B cell (primary cell): ENCODE measurements at regions not wholly inside any gene's neighbourhood (a gene's known extent, or its start where the extent isn't known, plus 50 kb on each side); places are given as distances from the start of the nearest gene placed in this dataset.

ENCODE experiments used
- ATAC-seq: fragments of 200-7000 bp; cut with Tn5 transposase; one replicate; pipeline ENCODE4 v1.10.0; 2021; ENCODE audit warnings: low read depth, mild to moderate bottlenecking, moderate number of reproducible peaks, moderate library complexity
- CTCF ChIA-PET: fragments of 350-600 bp; sonication (Branson Sonifier 250); formaldehyde crosslinking; loops from one replicate; lab custom pipeline; 2021; ENCODE audit warnings: antibody characterized with exemption, inconsistent platforms; lab: Charles Lee
- POLR2A ChIA-PET: fragments of 350-600 bp; sonication (Branson Sonifier 250); formaldehyde crosslinking; loops from one replicate; lab custom pipeline; 2021; ENCODE audit warnings: antibody characterized with exemption; lab: Charles Lee
- DNase-seq: peaks from one replicate; pipeline ENCODE4 v3.0.0; 2013
- H2AFZ ChIP-seq: 2 replicates; pipeline ENCODE4 v1.6.1; 2012; ENCODE audit warnings: mild to moderate bottlenecking, low read depth, low read length; ENCODE audit not compliant: insufficient read depth, poor library complexity, severe bottlenecking
- H3K27ac ChIP-seq, 2 donors: 1 replicate in 1 of 2; 2 replicates in 1 of 2; pipeline ENCODE4 v1.5.1; 2012 to 2013; ENCODE audit warnings: low read length in 2 of 2, mild to moderate bottlenecking in 2 of 2, moderate library complexity in 1 of 2
- H3K27me3 ChIP-seq, 4 experiments: fragments of 200-600 bp in 1 of 4; sonication (generic) in 1 of 4; replicated peaks in 1 of 4; 1 replicate in 2 of 4; 2 replicates in 2 of 4; pipeline versions ENCODE4 v1.6.1 to v1.7.0; 2013 to 2016; ENCODE audit warnings: low read length in 3 of 4, mild to moderate bottlenecking in 2 of 4, mixed read lengths in 1 of 4, moderate library complexity in 1 of 4; ENCODE audit not compliant: insufficient read depth in 4 of 4, control insufficient read depth in 3 of 4; ENCODE audit errors: control extremely low read depth in 1 of 4
- H3K36me3 ChIP-seq, 2 experiments: replicated peaks in 1 of 2; 1 replicate in 1 of 2; 2 replicates in 1 of 2; pipeline versions ENCODE4 v1.6.1 to v1.7.1; 2013; ENCODE audit warnings: low read length in 1 of 2; ENCODE audit not compliant: insufficient read depth in 2 of 2, control insufficient read depth in 1 of 2; ENCODE audit errors: control extremely low read depth in 1 of 2, extremely low read depth in 1 of 2
- H3K4me1 ChIP-seq, 2 donors: fragments of 200-600 bp in 1 of 2; sonication (generic) in 1 of 2; 1 replicate in 1 of 2; 2 replicates in 1 of 2; pipeline versions ENCODE4 v1.5.1 to v1.6.1; 2013 to 2017; ENCODE audit warnings: low read length in 2 of 2; ENCODE audit not compliant: control insufficient read depth in 2 of 2, insufficient read depth in 2 of 2
- H3K4me2 ChIP-seq: replicated peaks from 2 replicates; pipeline ENCODE3; 2012; ENCODE audit warnings: mild to moderate bottlenecking, low read depth, low read length; ENCODE audit not compliant: poor library complexity, severe bottlenecking
- H3K4me3 ChIP-seq, 5 experiments: fragments of 200-600 bp in 1 of 5; sonication (generic) in 1 of 5; 1 replicate in 3 of 5; 2 replicates in 2 of 5; pipeline versions ENCODE4 v1.5.1 to v1.7.0; 2011 to 2016; ENCODE audit warnings: low read length in 4 of 5, mild to moderate bottlenecking in 4 of 5, low read depth in 2 of 5, control low read depth in 1 of 5, moderate library complexity in 1 of 5; ENCODE audit not compliant: insufficient read depth in 1 of 5; ENCODE audit errors: control extremely low read depth in 1 of 5, extremely low read depth in 1 of 5
- H3K79me2 ChIP-seq: fragments of 200-600 bp; sonication (generic); one replicate; pipeline ENCODE4 v1.6.0; 2016; ENCODE audit warnings: low read length; ENCODE audit not compliant: control insufficient read depth, insufficient read depth
- H3K9ac ChIP-seq: fragments of 200-600 bp; sonication (generic); 2 replicates; pipeline ENCODE4 v1.6.1; 2017; ENCODE audit warnings: mild to moderate bottlenecking, low read length, moderate library complexity
- H3K9me3 ChIP-seq, 3 donors: one replicate each; pipeline versions ENCODE4 v1.6.1 to v1.7.1; 2013; ENCODE audit warnings: low read length in 2 of 3; ENCODE audit not compliant: control insufficient read depth in 2 of 3, insufficient read depth in 1 of 3; ENCODE audit errors: control extremely low read depth in 1 of 3
- H4K20me1 ChIP-seq: 2 replicates; pipeline ENCODE4 v1.6.0; 2012; ENCODE audit warnings: mild to moderate bottlenecking, low read length; ENCODE audit not compliant: insufficient read depth, control insufficient read depth, poor library complexity, severe bottlenecking
- H3K27ac Mint-ChIP-seq: one replicate; pipeline ENCODE4 v1.8.0; 2021; ENCODE audit warnings: mixed read lengths
- H3K27me3 Mint-ChIP-seq: one replicate; pipeline ENCODE4 v1.8.0; 2021; ENCODE audit warnings: mixed read lengths
- H3K4me1 Mint-ChIP-seq: one replicate; pipeline ENCODE4 v1.8.0; 2021; ENCODE audit warnings: mixed read lengths
- H3K4me3 Mint-ChIP-seq: one replicate; pipeline ENCODE4 v1.8.0; 2021; ENCODE audit warnings: mixed read lengths
- H3K9me3 Mint-ChIP-seq: one replicate; pipeline ENCODE4 v1.8.0; 2022; ENCODE audit warnings: mixed read lengths; ENCODE audit not compliant: insufficient read depth
- CTCF ChIP-seq: fragments of 200-600 bp; IDR thresholded peaks from one replicate; pipeline ENCODE4 v1.8.0; 2022; ENCODE audit warnings: antibody characterized with exemption, mild to moderate bottlenecking
- EZH2 ChIP-seq: IDR thresholded peaks from 2 replicates; pipeline ENCODE4 v1.6.1; 2012; ENCODE audit warnings: borderline replicate concordance, low read depth, mild to moderate bottlenecking, moderate library complexity, low read length; ENCODE audit not compliant: insufficient read depth, poor library complexity, severe bottlenecking
- WGBS: methylation state at CpG from one replicate; pipeline ENCODE4 v1.1.5; 2013; ENCODE audit warnings: missing lambda C conversion rate; ENCODE audit not compliant: insufficient coverage; 5-methylcytosine and 5-hydroxymethylcytosine counted together
- intact Hi-C: fragments of 100-400 bp; cut with micrococcal nuclease; formaldehyde crosslinking; loops from one replicate; pipeline ENCODE4 v1.10.0; 2022

GRCh38 chr1:187638733-187639434 is 810.1 kb downstream of the PLA2G4A start:
- no peak overlapping the region for H3K4me3 Mint-ChIP-seq
- ChIA-PET POLR2A (no interaction called here), CTCF (no interaction called here)

GRCh38 chr1:187641015-187641414 is 812.3 kb downstream of the PLA2G4A start:
- ATAC-seq (no peak), DNase-seq (no peak)
- ChIA-PET POLR2A (no interaction called here), CTCF (no interaction called here)
- H3K4me1 Mint-ChIP-seq, result no peaks in the 10 kb centered on the region
- no peak for TF ChIP-seq CTCF
- TF ChIP-seq EZH2, result no peak
- H3K9me3 Mint-ChIP-seq, result peaks cover 3% of the 10 kb centered on the region
- WGBS, result 92% methylated on average over 2 of the region's 5 CpGs
- H3K4me2 ChIP-seq, result no peak overlapping the region
- no peaks in the 10 kb centered on the region for H4K20me1 ChIP-seq
- H3K4me1 ChIP-seq, result no peaks in the 10 kb centered on the region
- H3K79me2 ChIP-seq, result no peaks in the 10 kb centered on the region
- no peak overlapping the region for H3K27ac ChIP-seq
- H3K4me3 ChIP-seq, result no peak overlapping the region
- intact Hi-C loops, result no loop called here
- H2AFZ ChIP-seq, result no peak overlapping the region
- no peaks in the 10 kb centered on the region for H3K27me3 Mint-ChIP-seq
- no peak overlapping the region for H3K27ac Mint-ChIP-seq
- H3K4me3 Mint-ChIP-seq, result no peak overlapping the region
- no peaks in the 10 kb centered on the region for H3K27me3 ChIP-seq
- H3K36me3 ChIP-seq, result no peaks in the 10 kb centered on the region
- peaks cover 0 to 7% (median 2%) of the 10 kb centered on the region in 3 donors for H3K9me3 ChIP-seq
- no peak overlapping the region for H3K9ac ChIP-seq

More at GRCh38 chr1:187638733-187639434, 810.1 kb downstream of the PLA2G4A start:
- H3K4me1 Mint-ChIP-seq, result no peaks in the 10 kb centered on the region
- Histone ChIP-seq H3K9me3 (peaks cover 0 to 7% (median 2%) of the 10 kb centered on the region in 3 donors), H3K79me2 (no peaks in the 10 kb centered on the region), H4K20me1 (no peaks in the 10 kb centered on the region), H3K36me3 (no peaks in the 10 kb centered on the region), H2AFZ (no peak overlapping the region), H3K27me3 (no peaks in the 10 kb centered on the region), H3K27ac (no peak overlapping the region), H3K4me3 (no peak overlapping the region), H3K4me2 (no peak overlapping the region), H3K9ac (no peak overlapping the region), H3K4me1 (no peaks in the 10 kb centered on the region)
- DNase-seq (no peak), ATAC-seq (no peak)
- H3K27ac Mint-ChIP-seq, result no peak overlapping the region
- intact Hi-C loops, result no loop called here
- TF ChIP-seq EZH2 (no peak), CTCF (no peak)
- no peaks in the 10 kb centered on the region for H3K27me3 Mint-ChIP-seq
- WGBS, result no CpG with 5 or more reads among the region's 2 CpGs
- H3K9me3 Mint-ChIP-seq, result peaks cover 3% of the 10 kb centered on the region
